ENCODE measurements at regions not wholly inside any gene's neighbourhood (a gene's known extent, or its start where the extent isn't known, plus 50 kb on each side); places are given as distances from the start of the nearest gene placed in this dataset.

- Histone ChIP-seq H3K27ac (ENCODE audit: extremely low read depth, low read depth, low read length) (no peak overlapping the region), H3K9me3 (ENCODE audit: control insufficient read depth, insufficient read depth, low read depth, low read length) (no peaks in the 10 kb centered on the region), H3K36me3 (ENCODE audit: control insufficient read depth in 2 of 2, insufficient read depth in 1 of 2, low read length in 2 of 2) (no peaks in the 10 kb centered on the region), H3K4me3 (ENCODE audit: low read depth, low read length) (no peak overlapping the region), H3K4me1 (ENCODE audit: control insufficient read depth, insufficient read depth, low read length) (peaks cover 7% of the 10 kb centered on the region)
- ChIA-PET CTCF (interaction anchor here (0.6 kb wide), 1 partner anchor 66 kb away, joined by 6 read pairs; no protein-coding TSS in a partner anchor), POLR2A (no interaction called here)
- TF ChIP-seq, protein P1, sequence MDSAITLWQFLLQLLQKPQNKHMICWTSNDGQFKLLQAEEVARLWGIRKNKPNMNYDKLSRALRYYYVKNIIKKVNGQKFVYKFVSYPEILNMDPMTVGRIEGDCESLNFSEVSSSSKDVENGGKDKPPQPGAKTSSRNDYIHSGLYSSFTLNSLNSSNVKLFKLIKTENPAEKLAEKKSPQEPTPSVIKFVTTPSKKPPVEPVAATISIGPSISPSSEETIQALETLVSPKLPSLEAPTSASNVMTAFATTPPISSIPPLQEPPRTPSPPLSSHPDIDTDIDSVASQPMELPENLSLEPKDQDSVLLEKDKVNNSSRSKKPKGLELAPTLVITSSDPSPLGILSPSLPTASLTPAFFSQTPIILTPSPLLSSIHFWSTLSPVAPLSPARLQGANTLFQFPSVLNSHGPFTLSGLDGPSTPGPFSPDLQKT (IDR thresholded peaks at IDR 0.05; ENCODE audit: borderline replicate concordance, low read depth, low read length), result no peak
- no peak for TF ChIP-seq ZNF707 (tag by site-specific recombination; IDR thresholded peaks at IDR 0.05)
- no peak for TF ChIP-seq ZNF518A (tag by site-specific recombination; conservative IDR thresholded peaks at IDR 0.05; ENCODE audit: low read depth)
- TF ChIP-seq ZEB2 (tag by site-specific recombination; IDR thresholded peaks at IDR 0.05), result no peak
- no peak for TF ChIP-seq ZNF654 (tag by site-specific recombination; IDR thresholded peaks at IDR 0.05; ENCODE audit: low read depth)
- TF ChIP-seq ZNF785 (tag by site-specific recombination; IDR thresholded peaks at IDR 0.05), result no peak
- no peak for TF ChIP-seq MYNN (tag by site-specific recombination; IDR thresholded peaks at IDR 0.05; ENCODE audit: borderline replicate concordance)
- no peak for TF ChIP-seq ZNF2 (tag by site-specific recombination; IDR thresholded peaks at IDR 0.05)
- TF ChIP-seq OVOL3 (tag by site-specific recombination; IDR thresholded peaks at IDR 0.05), result no peak
- TF ChIP-seq ZNF350 (tag by site-specific recombination; IDR thresholded peaks at IDR 0.05), result no peak
- TF ChIP-seq, protein P2, sequence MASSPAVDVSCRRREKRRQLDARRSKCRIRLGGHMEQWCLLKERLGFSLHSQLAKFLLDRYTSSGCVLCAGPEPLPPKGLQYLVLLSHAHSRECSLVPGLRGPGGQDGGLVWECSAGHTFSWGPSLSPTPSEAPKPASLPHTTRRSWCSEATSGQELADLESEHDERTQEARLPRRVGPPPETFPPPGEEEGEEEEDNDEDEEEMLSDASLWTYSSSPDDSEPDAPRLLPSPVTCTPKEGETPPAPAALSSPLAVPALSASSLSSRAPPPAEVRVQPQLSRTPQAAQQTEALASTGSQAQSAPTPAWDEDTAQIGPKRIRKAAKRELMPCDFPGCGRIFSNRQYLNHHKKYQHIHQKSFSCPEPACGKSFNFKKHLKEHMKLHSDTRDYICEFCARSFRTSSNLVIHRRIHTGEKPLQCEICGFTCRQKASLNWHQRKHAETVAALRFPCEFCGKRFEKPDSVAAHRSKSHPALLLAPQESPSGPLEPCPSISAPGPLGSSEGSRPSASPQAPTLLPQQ (tag by site-specific recombination; IDR thresholded peaks at IDR 0.05), result no peak
- TF ChIP-seq ZNF341 (tag by site-specific recombination; IDR thresholded peaks at IDR 0.05; ENCODE audit: low read depth), result no peak
- no peak for TF ChIP-seq ZBTB1 (tag by site-specific recombination; IDR thresholded peaks at IDR 0.05)
- TF ChIP-seq, protein P3, sequence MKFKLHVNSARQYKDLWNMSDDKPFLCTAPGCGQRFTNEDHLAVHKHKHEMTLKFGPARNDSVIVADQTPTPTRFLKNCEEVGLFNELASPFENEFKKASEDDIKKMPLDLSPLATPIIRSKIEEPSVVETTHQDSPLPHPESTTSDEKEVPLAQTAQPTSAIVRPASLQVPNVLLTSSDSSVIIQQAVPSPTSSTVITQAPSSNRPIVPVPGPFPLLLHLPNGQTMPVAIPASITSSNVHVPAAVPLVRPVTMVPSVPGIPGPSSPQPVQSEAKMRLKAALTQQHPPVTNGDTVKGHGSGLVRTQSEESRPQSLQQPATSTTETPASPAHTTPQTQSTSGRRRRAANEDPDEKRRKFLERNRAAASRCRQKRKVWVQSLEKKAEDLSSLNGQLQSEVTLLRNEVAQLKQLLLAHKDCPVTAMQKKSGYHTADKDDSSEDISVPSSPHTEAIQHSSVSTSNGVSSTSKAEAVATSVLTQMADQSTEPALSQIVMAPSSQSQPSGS (tag by site-specific recombination; IDR thresholded peaks at IDR 0.05; ENCODE audit: low read depth), result no peak
- no peak for TF ChIP-seq HIC1 (tag by site-specific recombination; IDR thresholded peaks at IDR 0.05)
- no peak for TF ChIP-seq ZNF223 (tag by site-specific recombination; IDR thresholded peaks at IDR 0.05)
- no peak for TF ChIP-seq EGR2 (tag by site-specific recombination; IDR thresholded peaks at IDR 0.05; ENCODE audit: low read depth)
Observed at GRCh38 chr1:244106837-244107493, 55.9 kb downstream of the ZBTB18 start.
